Fibroblast of lung (primary cell): ENCODE measurements at regions not wholly inside any gene's neighbourhood (a gene's known extent, or its start where the extent isn't known, plus 50 kb on each side); places are given as distances from the start of the nearest gene placed in this dataset.

ENCODE experiments used
- CTCF ChIP-seq, 2 donors: IDR thresholded peaks in 1 of 2; conservative IDR thresholded peaks in 1 of 2; 1 replicate in 1 of 2; 2 replicates in 1 of 2; pipeline ENCODE4 v1.5.1; 2011 to 2012; ENCODE audit warnings: low read length in 2 of 2, control low read depth in 1 of 2, inconsistent platforms in 1 of 2, low read depth in 1 of 2, mild to moderate bottlenecking in 1 of 2
- EZH2 ChIP-seq: IDR thresholded peaks from 2 replicates; pipeline ENCODE4 v1.5.1; 2012; ENCODE audit warnings: low read length, control low read depth, mild to moderate bottlenecking; ENCODE audit errors: missing control alignments

GRCh38 chr1:29471487-29472313 is 235.4 kb downstream of the PTPRU start:
- TF ChIP-seq CTCF (conservative IDR thresholded peaks at IDR 0.05 in 1 of 2, IDR thresholded peaks at IDR 0.05 in 1 of 2; ENCODE audit: low read depth in 1 of 2, low read length in 2 of 2) = no peak
- TF ChIP-seq EZH2 = no peak
